GM23338 (cell line): ENCODE measurements at regions not wholly inside any gene's neighbourhood (a gene's known extent, or its start where the extent isn't known, plus 50 kb on each side); places are given as distances from the start of the nearest gene placed in this dataset.

Experiments used
- ATAC-seq: fragments of 200-7000 bp; cut with Tn5 transposase; 3 replicates; pipeline ENCODE4 v1.9.1; 2020
- DNase-seq: peaks from one replicate; pipeline ENCODE4 v3.0.0-alpha.2; 2015; ENCODE audit warnings: low spot score
- H2AFZ ChIP-seq: fragments of 200-600 bp; sonication (generic); 2 replicates; pipeline ENCODE4 v1.8.0; 2016; ENCODE audit warnings: antibody characterized with exemption, mild to moderate bottlenecking, moderate library complexity
- H3F3A ChIP-seq: fragments of 200-600 bp; sonication (generic); replicated peaks from 2 replicates; pipeline ENCODE4 v1.8.0; 2017; ENCODE audit warnings: antibody characterized with exemption, mixed run types, low read depth
- H3K27ac ChIP-seq: fragments of 200-600 bp; sonication (generic); 2 replicates; pipeline ENCODE4 v1.6.1; 2016; ENCODE audit warnings: low read depth
- H3K27me3 ChIP-seq: fragments of 200-600 bp; sonication (generic); 2 replicates; pipeline ENCODE4 v1.8.0; 2016; ENCODE audit warnings: mild to moderate bottlenecking, mixed run types, moderate library complexity; ENCODE audit not compliant: insufficient read depth
- H3K36me3 ChIP-seq: fragments of 200-600 bp; sonication (generic); 2 replicates; pipeline ENCODE4 v1.8.0; 2016; ENCODE audit warnings: mild to moderate bottlenecking; ENCODE audit not compliant: insufficient read depth
- H3K4me1 ChIP-seq: fragments of 200-600 bp; sonication (generic); 2 replicates; pipeline ENCODE4 v1.8.0; 2016; ENCODE audit warnings: mild to moderate bottlenecking, moderate library complexity; ENCODE audit not compliant: insufficient read depth
- H3K4me2 ChIP-seq: fragments of 200-600 bp; sonication (generic); 2 replicates; pipeline ENCODE4 v1.7.1; 2017; ENCODE audit warnings: mixed run types
- H3K4me3 ChIP-seq: fragments of 200-600 bp; sonication (generic); 2 replicates; pipeline ENCODE4 v1.6.1; 2016; ENCODE audit warnings: mixed run types
- H3K79me2 ChIP-seq: fragments of 200-600 bp; sonication (generic); replicated peaks from 2 replicates; pipeline ENCODE4 v1.8.0; 2017; ENCODE audit warnings: mild to moderate bottlenecking; ENCODE audit not compliant: insufficient read depth
- H3K9me2 ChIP-seq: fragments of 200-600 bp; sonication (generic); 2 replicates; pipeline ENCODE4 v1.8.0; 2017; ENCODE audit not compliant: insufficient read depth
- H4K20me1 ChIP-seq: fragments of 200-600 bp; sonication (generic); replicated peaks from 2 replicates; pipeline ENCODE4 v1.8.0; 2017; ENCODE audit warnings: mild to moderate bottlenecking; ENCODE audit not compliant: insufficient read depth
- H3K27ac Mint-ChIP-seq: 2 replicates; pipeline ENCODE4 v1.8.0; 2020; ENCODE audit warnings: inconsistent platforms, mild to moderate bottlenecking, moderate library complexity, mixed read lengths
- H3K27me3 Mint-ChIP-seq: 3 replicates; pipeline ENCODE4 v1.8.0; 2022; ENCODE audit warnings: low read depth, mild to moderate bottlenecking, moderate library complexity, mixed read lengths, inconsistent platforms; ENCODE audit not compliant: insufficient read depth, poor library complexity
- H3K36me3 Mint-ChIP-seq: 3 replicates; pipeline ENCODE4 v1.8.0; 2021; ENCODE audit warnings: low read depth, mild to moderate bottlenecking, inconsistent platforms, moderate library complexity, mixed read lengths
- H3K4me1 Mint-ChIP-seq: 3 replicates; pipeline ENCODE4 v1.8.0; 2020; ENCODE audit warnings: mild to moderate bottlenecking, inconsistent platforms, mixed read lengths
- H3K4me3 Mint-ChIP-seq: 3 replicates; pipeline ENCODE4 v1.8.0; 2021; ENCODE audit warnings: moderate library complexity, mild to moderate bottlenecking, inconsistent platforms, mixed read lengths
- H3K9me3 Mint-ChIP-seq: 3 replicates; pipeline ENCODE4 v1.8.0; 2020; ENCODE audit warnings: moderate library complexity, mild to moderate bottlenecking, inconsistent platforms, mixed read lengths
- CREB1 ChIP-seq: fragments of 250-450 bp; sonication (Bioruptor Pico); IDR thresholded peaks from 2 replicates; pipeline ENCODE4 v1.5.0; 2020; ENCODE audit warnings: low read depth, mild to moderate bottlenecking, moderate library complexity
- EZH2 ChIP-seq: fragments of 200-600 bp; sonication (generic); IDR thresholded peaks from one replicate; pipeline ENCODE4 v1.8.0; 2017; ENCODE audit warnings: antibody characterized with exemption, mild to moderate bottlenecking, low read depth; ENCODE audit not compliant: unreplicated experiment
- EZH2phosphoT487 ChIP-seq: fragments of 200-600 bp; sonication (generic); IDR thresholded peaks from one replicate; pipeline ENCODE4 v1.8.1; 2018; ENCODE audit warnings: antibody characterized with exemption; ENCODE audit not compliant: unreplicated experiment
- JUNB ChIP-seq: IDR thresholded peaks from one replicate; pipeline ENCODE4 v1.6.1; 2016; ENCODE audit warnings: antibody characterized with exemption; ENCODE audit not compliant: unreplicated experiment
- POLR2AphosphoS5 ChIP-seq: IDR thresholded peaks from 2 replicates; pipeline ENCODE4 v1.6.1; 2016; ENCODE audit warnings: antibody characterized with exemption, low read depth
- STAT1 ChIP-seq: IDR thresholded peaks from one replicate; pipeline ENCODE4 v1.6.1; 2016; ENCODE audit warnings: antibody characterized with exemption; ENCODE audit not compliant: unreplicated experiment
- ZNF331 ChIP-seq: fragments of 250-450 bp; sonication (Bioruptor Pico); IDR thresholded peaks from 2 replicates; pipeline ENCODE4 v1.5.0; 2020; ENCODE audit warnings: low read depth, mild to moderate bottlenecking, moderate library complexity
- TF ChIP-seq, protein P1 (sequence below): IDR thresholded peaks from 2 replicates; pipeline ENCODE4 v1.6.1; 2016; ENCODE audit warnings: antibody characterized with exemption
- TF ChIP-seq, protein P2 (sequence below): fragments of 250-450 bp; sonication (Bioruptor Pico); IDR thresholded peaks from 2 replicates; pipeline ENCODE4 v1.5.0; 2020; ENCODE audit warnings: mild to moderate bottlenecking, moderate library complexity

DNA sequence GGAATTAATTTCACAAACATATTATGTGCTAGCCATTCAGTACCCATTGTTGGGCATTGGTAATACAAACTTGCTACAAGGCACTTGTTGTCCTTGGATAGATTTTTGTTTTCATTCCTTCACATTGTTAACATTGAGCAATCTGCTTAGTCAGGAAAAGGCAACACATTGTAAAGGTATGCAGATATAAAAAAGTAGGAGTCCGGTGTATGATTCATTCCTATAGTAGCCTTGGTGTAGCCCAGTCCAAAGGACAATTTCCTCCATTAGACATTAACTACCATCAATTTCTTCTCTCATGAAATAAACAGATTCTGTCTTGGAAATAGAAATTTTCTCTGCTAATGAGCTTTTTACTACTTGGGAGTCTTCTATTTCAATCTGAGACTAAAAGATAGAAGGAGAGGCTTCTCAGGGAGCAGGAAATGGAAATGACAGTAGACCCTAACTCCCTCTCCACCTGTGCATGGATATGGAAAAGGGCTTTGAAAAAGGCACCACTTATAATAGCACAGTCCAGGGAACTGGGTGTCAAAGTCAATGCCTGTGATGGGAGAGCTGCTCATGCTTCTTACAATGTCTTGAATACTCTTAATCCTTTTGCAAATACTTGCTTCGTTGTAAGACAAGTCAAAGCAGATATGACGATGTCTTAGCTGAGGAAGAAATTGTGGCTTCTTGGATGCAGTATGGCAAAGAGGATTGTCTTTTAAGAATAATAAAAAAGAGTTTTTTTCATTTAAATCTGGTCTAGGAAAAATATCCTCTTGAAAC is 369.4 kb upstream of the CITED2 start:
- H3K27me3 ChIP-seq = no peaks in the 10 kb centered on the region
- no peak overlapping the region for H3K27ac ChIP-seq
- Mint-ChIP-seq H3K4me3 (no peak overlapping the region), H3K4me1 (no peaks in the 10 kb centered on the region), H3K27me3 (no peaks in the 10 kb centered on the region), H3K36me3 (no peaks in the 10 kb centered on the region), H3K9me3 (no peaks in the 10 kb centered on the region), H3K27ac (no peak overlapping the region)
- no peaks in the 10 kb centered on the region for H3K79me2 ChIP-seq
- ATAC-seq (no peak), DNase-seq (no peak)
- no peaks in the 10 kb centered on the region for H4K20me1 ChIP-seq
- H2AFZ ChIP-seq = no peak overlapping the region
- no peaks in the 10 kb centered on the region for H3K4me1 ChIP-seq
- H3K4me3 ChIP-seq = no peak overlapping the region
- no peak overlapping the region for H3K4me2 ChIP-seq
- H3K9me2 ChIP-seq = 0 out of 2 replicates have a peak, but pooled peaks cover 3% of the 10 kb centered on the region
- TF ChIP-seq STAT1 = no peak
- TF ChIP-seq ZNF331 (CRISPR knock-in tag) = no peak
- TF ChIP-seq CREB1 = no peak
- TF ChIP-seq POLR2AphosphoS5 = no peak
- TF ChIP-seq, protein P1, sequence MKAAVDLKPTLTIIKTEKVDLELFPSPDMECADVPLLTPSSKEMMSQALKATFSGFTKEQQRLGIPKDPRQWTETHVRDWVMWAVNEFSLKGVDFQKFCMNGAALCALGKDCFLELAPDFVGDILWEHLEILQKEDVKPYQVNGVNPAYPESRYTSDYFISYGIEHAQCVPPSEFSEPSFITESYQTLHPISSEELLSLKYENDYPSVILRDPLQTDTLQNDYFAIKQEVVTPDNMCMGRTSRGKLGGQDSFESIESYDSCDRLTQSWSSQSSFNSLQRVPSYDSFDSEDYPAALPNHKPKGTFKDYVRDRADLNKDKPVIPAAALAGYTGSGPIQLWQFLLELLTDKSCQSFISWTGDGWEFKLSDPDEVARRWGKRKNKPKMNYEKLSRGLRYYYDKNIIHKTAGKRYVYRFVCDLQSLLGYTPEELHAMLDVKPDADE = no peak
- no peak for TF ChIP-seq JUNB
- TF ChIP-seq, protein P2, sequence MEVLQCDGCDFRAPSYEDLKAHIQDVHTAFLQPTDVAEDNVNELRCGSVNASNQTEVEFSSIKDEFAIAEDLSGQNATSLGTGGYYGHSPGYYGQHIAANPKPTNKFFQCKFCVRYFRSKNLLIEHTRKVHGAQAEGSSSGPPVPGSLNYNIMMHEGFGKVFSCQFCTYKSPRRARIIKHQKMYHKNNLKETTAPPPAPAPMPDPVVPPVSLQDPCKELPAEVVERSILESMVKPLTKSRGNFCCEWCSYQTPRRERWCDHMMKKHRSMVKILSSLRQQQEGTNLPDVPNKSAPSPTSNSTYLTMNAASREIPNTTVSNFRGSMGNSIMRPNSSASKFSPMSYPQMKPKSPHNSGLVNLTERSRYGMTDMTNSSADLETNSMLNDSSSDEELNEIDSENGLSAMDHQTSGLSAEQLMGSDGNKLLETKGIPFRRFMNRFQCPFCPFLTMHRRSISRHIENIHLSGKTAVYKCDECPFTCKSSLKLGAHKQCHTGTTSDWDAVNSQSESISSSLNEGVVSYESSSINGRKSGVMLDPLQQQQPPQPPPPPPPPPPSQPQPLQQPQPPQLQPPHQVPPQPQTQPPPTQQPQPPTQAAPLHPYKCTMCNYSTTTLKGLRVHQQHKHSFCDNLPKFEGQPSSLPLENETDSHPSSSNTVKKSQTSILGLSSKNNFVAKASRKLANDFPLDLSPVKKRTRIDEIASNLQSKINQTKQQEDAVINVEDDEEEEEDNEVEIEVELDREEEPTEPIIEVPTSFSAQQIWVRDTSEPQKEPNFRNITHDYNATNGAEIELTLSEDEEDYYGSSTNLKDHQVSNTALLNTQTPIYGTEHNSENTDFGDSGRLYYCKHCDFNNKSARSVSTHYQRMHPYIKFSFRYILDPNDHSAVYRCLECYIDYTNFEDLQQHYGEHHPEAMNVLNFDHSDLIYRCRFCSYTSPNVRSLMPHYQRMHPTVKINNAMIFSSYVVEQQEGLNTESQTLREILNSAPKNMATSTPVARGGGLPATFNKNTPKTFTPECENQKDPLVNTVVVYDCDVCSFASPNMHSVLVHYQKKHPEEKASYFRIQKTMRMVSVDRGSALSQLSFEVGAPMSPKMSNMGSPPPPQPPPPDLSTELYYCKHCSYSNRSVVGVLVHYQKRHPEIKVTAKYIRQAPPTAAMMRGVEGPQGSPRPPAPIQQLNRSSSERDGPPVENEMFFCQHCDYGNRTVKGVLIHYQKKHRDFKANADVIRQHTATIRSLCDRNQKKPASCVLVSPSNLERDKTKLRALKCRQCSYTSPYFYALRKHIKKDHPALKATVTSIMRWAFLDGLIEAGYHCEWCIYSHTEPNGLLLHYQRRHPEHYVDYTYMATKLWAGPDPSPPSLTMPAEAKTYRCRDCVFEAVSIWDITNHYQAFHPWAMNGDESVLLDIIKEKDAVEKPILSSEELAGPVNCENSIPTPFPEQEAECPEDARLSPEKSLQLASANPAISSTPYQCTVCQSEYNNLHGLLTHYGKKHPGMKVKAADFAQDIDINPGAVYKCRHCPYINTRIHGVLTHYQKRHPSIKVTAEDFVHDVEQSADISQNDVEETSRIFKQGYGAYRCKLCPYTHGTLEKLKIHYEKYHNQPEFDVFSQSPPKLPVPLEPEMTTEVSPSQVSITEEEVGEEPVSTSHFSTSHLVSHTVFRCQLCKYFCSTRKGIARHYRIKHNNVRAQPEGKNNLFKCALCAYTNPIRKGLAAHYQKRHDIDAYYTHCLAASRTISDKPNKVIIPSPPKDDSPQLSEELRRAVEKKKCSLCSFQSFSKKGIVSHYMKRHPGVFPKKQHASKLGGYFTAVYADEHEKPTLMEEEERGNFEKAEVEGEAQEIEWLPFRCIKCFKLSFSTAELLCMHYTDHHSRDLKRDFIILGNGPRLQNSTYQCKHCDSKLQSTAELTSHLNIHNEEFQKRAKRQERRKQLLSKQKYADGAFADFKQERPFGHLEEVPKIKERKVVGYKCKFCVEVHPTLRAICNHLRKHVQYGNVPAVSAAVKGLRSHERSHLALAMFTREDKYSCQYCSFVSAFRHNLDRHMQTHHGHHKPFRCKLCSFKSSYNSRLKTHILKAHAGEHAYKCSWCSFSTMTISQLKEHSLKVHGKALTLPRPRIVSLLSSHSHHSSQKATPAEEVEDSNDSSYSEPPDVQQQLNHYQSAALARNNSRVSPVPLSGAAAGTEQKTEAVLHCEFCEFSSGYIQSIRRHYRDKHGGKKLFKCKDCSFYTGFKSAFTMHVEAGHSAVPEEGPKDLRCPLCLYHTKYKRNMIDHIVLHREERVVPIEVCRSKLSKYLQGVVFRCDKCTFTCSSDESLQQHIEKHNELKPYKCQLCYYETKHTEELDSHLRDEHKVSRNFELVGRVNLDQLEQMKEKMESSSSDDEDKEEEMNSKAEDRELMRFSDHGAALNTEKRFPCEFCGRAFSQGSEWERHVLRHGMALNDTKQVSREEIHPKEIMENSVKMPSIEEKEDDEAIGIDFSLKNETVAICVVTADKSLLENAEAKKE (CRISPR knock-in tag) = no peak
- no peak for TF ChIP-seq EZH2
- TF ChIP-seq EZH2phosphoT487 = no peak
- no peaks in the 10 kb centered on the region for H3K36me3 ChIP-seq
- H3F3A ChIP-seq = no peaks in the 10 kb centered on the region
